NB4 (cell line): ENCODE measurements at regions not wholly inside any gene's neighbourhood (a gene's known extent, or its start where the extent isn't known, plus 50 kb on each side); places are given as distances from the start of the nearest gene placed in this dataset.

ENCODE experiments used
- CTCF ChIP-seq: IDR thresholded peaks from one replicate; pipeline ENCODE4 v1.5.1; 2012; ENCODE audit warnings: low read depth, low read length
- POLR2A ChIP-seq: IDR thresholded peaks from 2 replicates; pipeline ENCODE4 v1.6.1; 2011; ENCODE audit warnings: mild to moderate bottlenecking; ENCODE audit not compliant: insufficient read length; ENCODE audit errors: extremely low read depth

GRCh38 chr6:134447423-134447822 is 129.5 kb upstream of the SGK1 start:
- no peak for TF ChIP-seq CTCF
- no peak for TF ChIP-seq POLR2A
